ENCODE measurements at regions not wholly inside any gene's neighbourhood (a gene's known extent, or its start where the extent isn't known, plus 50 kb on each side); places are given as distances from the start of the nearest gene placed in this dataset.

- TF ChIP-seq ARNT (IDR thresholded peaks at IDR 0.05) (no peak), L3MBTL2 (conservative IDR thresholded peaks at IDR 0.05) (no peak), HDGF (IDR thresholded peaks at IDR 0.05; ENCODE audit: borderline replicate concordance) (no peak), BHLHE40 (IDR thresholded peaks at IDR 0.05; ENCODE audit: borderline replicate concordance) (no peak), SP1 (IDR thresholded peaks at IDR 0.05) (no peak), FOXA1 (IDR thresholded peaks at IDR 0.05) (no peak), FOXM1 (IDR thresholded peaks at IDR 0.05; ENCODE audit: borderline replicate concordance) (no peak)
Observed at GRCh38 chr4:186887291-186887700, 163.6 kb upstream of the FAT1 start.
